GM12878 (cell line): ENCODE measurements at regions not wholly inside any gene's neighbourhood (a gene's known extent, or its start where the extent isn't known, plus 50 kb on each side); places are given as distances from the start of the nearest gene placed in this dataset.

Experiments used
- ATAC-seq: fragments of 200-7000 bp; cut with Tn5 transposase; 3 replicates; pipeline ENCODE4 v1.9.1; 2020; ENCODE audit warnings: mild to moderate bottlenecking, moderate library complexity
- BruUV-seq: library from RNA; stranded (reverse); fragments of 400-500 nt; replicated peaks from 2 replicates; lab custom pipeline; 2021; lab: Mats Ljungman, UMichigan
- CTCF ChIA-PET: fragments of 300-600 bp; sonication (Branson Sonifier 250); formaldehyde crosslinking; extraction: SDS; loops from one replicate; lab custom pipeline; 2021; ENCODE audit warnings: inconsistent platforms; lab: Yijun Ruan, JAX
- POLR2A ChIA-PET: fragments of 350-600 bp; formaldehyde crosslinking; extraction: SDS; loops from one replicate; lab custom pipeline; 2021; ENCODE audit warnings: inconsistent platforms; lab: Charles Lee
- RAD21 ChIA-PET: fragments of 300-600 bp; sonication (Branson Sonifier 250); formaldehyde crosslinking; loops from one replicate; lab custom pipeline; 2023; ENCODE audit warnings: antibody characterized with exemption; ENCODE audit not compliant: unreplicated experiment; lab: Charles Lee
- SMC1A ChIA-PET: fragments of 300-600 bp; sonication (Branson Sonifier 250); formaldehyde crosslinking; loops from one replicate; lab custom pipeline; 2023; ENCODE audit not compliant: unreplicated experiment, uncharacterized antibody; lab: Charles Lee
- DNase-seq: peaks from one replicate; pipeline ENCODE4 v3.0.0-alpha.2; 2011; ENCODE audit warnings: low read depth, low spot score
- FAIRE-seq: peaks from 3 replicates; lab custom pipeline; 2011; peaks lifted over from hg19 to GRCh38; lab: Jason Lieb, UNC
- H2AFZ ChIP-seq: 2 replicates; pipeline ENCODE4 v1.6.0; 2011; ENCODE audit warnings: low read depth, low read length, control low read depth; ENCODE audit not compliant: control insufficient read depth
- H3K27ac ChIP-seq: 2 replicates; pipeline ENCODE4 v1.5.1; 2011; ENCODE audit warnings: control low read depth; ENCODE audit not compliant: control insufficient read depth, insufficient read depth
- H3K27me3 ChIP-seq, 2 experiments: replicated peaks in 1 of 2; 2 replicates each; pipeline versions ENCODE4 v1.6.0 to v1.6.1; 2011; ENCODE audit warnings: low read length in 1 of 2; ENCODE audit not compliant: control insufficient read depth in 2 of 2, insufficient read depth in 2 of 2
- H3K36me3 ChIP-seq, 2 experiments: 2 replicates each; pipeline ENCODE4 v1.5.1; 2011; ENCODE audit warnings: low read length in 1 of 2; ENCODE audit not compliant: control insufficient read depth in 2 of 2, insufficient read depth in 2 of 2
- H3K4me1 ChIP-seq: 2 replicates; pipeline ENCODE4 v1.6.1; 2011; ENCODE audit warnings: mild to moderate bottlenecking, low read length, moderate library complexity, mixed read lengths; ENCODE audit not compliant: control insufficient read depth, insufficient read depth
- H3K4me2 ChIP-seq: 2 replicates; pipeline ENCODE4 v1.6.0; 2011; ENCODE audit warnings: control low read depth; ENCODE audit not compliant: control insufficient read depth, insufficient read depth
- H3K4me3 ChIP-seq: fragments of 200-600 bp; sonication (generic); 2 replicates; pipeline ENCODE4 v1.5.1; 2016
- H3K79me2 ChIP-seq: 2 replicates; pipeline ENCODE4 v1.6.0; 2011; ENCODE audit warnings: low read length; ENCODE audit not compliant: control insufficient read depth, insufficient read depth
- H3K9ac ChIP-seq: 2 replicates; pipeline ENCODE4 v1.8.0; 2011; ENCODE audit warnings: low read length, control low read depth, mixed read lengths; ENCODE audit not compliant: control insufficient read depth, insufficient read depth
- H3K9me3 ChIP-seq: replicated peaks from 3 replicates; pipeline ENCODE4 v1.5.1; 2011; ENCODE audit warnings: mild to moderate bottlenecking, low read length; ENCODE audit not compliant: control insufficient read depth, insufficient read depth
- H4K20me1 ChIP-seq: 2 replicates; pipeline ENCODE4 v1.6.0; 2011; ENCODE audit not compliant: control insufficient read depth, insufficient read depth
- ATF3 ChIP-seq: IDR thresholded peaks from 2 replicates; pipeline ENCODE4 v1.6.1; 2011; ENCODE audit warnings: low read depth, mild to moderate bottlenecking, low read length, moderate library complexity, borderline replicate concordance; ENCODE audit errors: extremely low read depth
- CEBPB ChIP-seq, 2 experiments: fragments of 150-350 bp in 1 of 2; IDR thresholded peaks; 2 replicates each; pipeline ENCODE4 v1.6.1; 2012 to 2014; ENCODE audit warnings: low read depth in 2 of 2, low read length in 2 of 2, borderline replicate concordance in 1 of 2, inconsistent platforms in 1 of 2
- CREM ChIP-seq: IDR thresholded peaks from 2 replicates; pipeline ENCODE4 v1.6.1; 2014; ENCODE audit warnings: antibody characterized with exemption, low read depth
- ELK1 ChIP-seq: IDR thresholded peaks from 2 replicates; pipeline ENCODE4 v1.6.1; 2012; ENCODE audit warnings: low read depth, low read length, improper control_type of control experiment
- IRF3 ChIP-seq: fragments of 450-650 bp; IDR thresholded peaks from 2 replicates; pipeline ENCODE4 v1.6.1; 2014; ENCODE audit warnings: mild to moderate bottlenecking
- MAX ChIP-seq: IDR thresholded peaks from 2 replicates; pipeline ENCODE4 v1.6.1; 2012; ENCODE audit warnings: low read depth, low read length, improper control_type of control experiment
- PAX5 ChIP-seq: IDR thresholded peaks from 2 replicates; pipeline ENCODE4 v1.6.1; 2011; ENCODE audit warnings: low read depth, low read length, borderline replicate concordance
- PAX8 ChIP-seq: fragments of 450-650 bp; IDR thresholded peaks from 2 replicates; pipeline ENCODE4 v1.6.1; 2017; ENCODE audit warnings: mild to moderate bottlenecking, moderate library complexity
- TCF3 ChIP-seq: IDR thresholded peaks from 2 replicates; pipeline ENCODE4 v1.6.1; 2012; ENCODE audit warnings: low read depth, mild to moderate bottlenecking, low read length, borderline replicate concordance; ENCODE audit not compliant: insufficient read depth
- ZSCAN29 ChIP-seq: fragments of 450-650 bp; IDR thresholded peaks from 2 replicates; pipeline ENCODE4 v1.6.1; 2017; ENCODE audit warnings: mild to moderate bottlenecking, moderate library complexity
- WGBS: methylation state at CpG from one replicate; pipeline ENCODE4 v1.1.6; 2016; ENCODE audit warnings: low lambda C conversion rate; ENCODE audit not compliant: insufficient replicate concordance, insufficient coverage; ENCODE audit errors: missing lambda C conversion rate; 5-methylcytosine and 5-hydroxymethylcytosine counted together
- in situ Hi-C: fragments of 300-500 bp; cut with MboI; formaldehyde crosslinking; loops from 9 replicates; pipeline ENCODE4 v1.14.3; 2018; ENCODE audit warnings: mixed read lengths
- intact Hi-C: fragments of 100-400 bp; cut with micrococcal nuclease; formaldehyde crosslinking; loops from one replicate; pipeline ENCODE4 v1.14.2; 2022; ENCODE audit not compliant: unreplicated experiment

- SMC1A ChIA-PET = interaction anchor here (0.7 kb wide), 1 partner anchor 1823 kb away, joined by 3 read pairs; no protein-coding TSS in a partner anchor
These were observed 323.1 kb upstream of the NFIA start for GRCh38 chr1:60759291-60759690.

More at GRCh38 chr1:60759291-60759690, 323.1 kb upstream of the NFIA start:
- Histone ChIP-seq H3K9ac (no peak overlapping the region), H3K27ac (no peak overlapping the region), H3K9me3 (no peaks in the 10 kb centered on the region), H3K36me3 (no peaks in the 10 kb centered on the region), H3K27me3 (no peaks in the 10 kb centered on the region), H3K4me2 (no peak overlapping the region), H3K4me3 (no peak overlapping the region), H3K79me2 (no peaks in the 10 kb centered on the region), H2AFZ (no peak overlapping the region), H3K4me1 (no peaks in the 10 kb centered on the region), H4K20me1 (no peaks in the 10 kb centered on the region)
- FAIRE-seq (no peak), DNase-seq (no peak), ATAC-seq (no peak)
- WGBS = 30% methylated on average over 3 of the region's 3 CpGs
- ChIA-PET CTCF (no interaction called here), POLR2A (no interaction called here), RAD21 (no interaction called here)
- in situ Hi-C loops (no loop called here), intact Hi-C loops (no loop called here)
- no TSS peak for BruUV-seq
- no peak for TF ChIP-seq ATF3
- no peak for TF ChIP-seq IRF3
- no peak for TF ChIP-seq CREM
- no peak for TF ChIP-seq PAX8
- no peak for TF ChIP-seq CEBPB (IDR thresholded peaks at IDR 0.05; ENCODE audit: borderline replicate concordance in 1 of 2, low read depth in 2 of 2, low read length in 2 of 2)
- TF ChIP-seq MAX = no peak
- TF ChIP-seq ZSCAN29 = no peak
- no peak for TF ChIP-seq ELK1
- TF ChIP-seq PAX5 = no peak
- no peak for TF ChIP-seq TCF3
